PC-3 (cell line): ENCODE measurements at regions not wholly inside any gene's neighbourhood (a gene's known extent, or its start where the extent isn't known, plus 50 kb on each side); places are given as distances from the start of the nearest gene placed in this dataset.

Experiments used
- CTCF ChIP-seq: fragments of 300-600 bp; sonication (generic); conservative IDR thresholded peaks from 2 replicates; pipeline ENCODE4 v1.5.1; 2017; ENCODE audit warnings: antibody characterized with exemption, low read depth, mild to moderate bottlenecking, low read length
- EZH2 ChIP-seq: fragments of 300-600 bp; sonication (generic); IDR thresholded peaks from one replicate; pipeline ENCODE4 v1.6.1; 2017; ENCODE audit warnings: antibody characterized with exemption, mild to moderate bottlenecking, low read length; ENCODE audit not compliant: unreplicated experiment
- EZH2phosphoT487 ChIP-seq: fragments of 300-600 bp; sonication (generic); IDR thresholded peaks from 2 replicates; pipeline ENCODE4 v1.6.1; 2018; ENCODE audit warnings: mild to moderate bottlenecking, antibody characterized with exemption, low read length, borderline replicate concordance

- no peak for TF ChIP-seq CTCF
- no peak for TF ChIP-seq EZH2phosphoT487
- TF ChIP-seq EZH2: no peak
Observed at GRCh38 chr15:72935521-72935920, 116.7 kb upstream of the NEO1 start.
